SH-SY5Y (cell line): ENCODE measurements at regions not wholly inside any gene's neighbourhood (a gene's known extent, or its start where the extent isn't known, plus 50 kb on each side); places are given as distances from the start of the nearest gene placed in this dataset.

Experiments
- GATA2 ChIP-seq: IDR thresholded peaks from 2 replicates; pipeline ENCODE4 v1.6.1; 2011; ENCODE audit warnings: mild to moderate bottlenecking, low read depth, low read length
- GATA3 ChIP-seq: IDR thresholded peaks from 2 replicates; pipeline ENCODE4 v1.6.1; 2011; ENCODE audit warnings: low read depth, mild to moderate bottlenecking, low read length, moderate library complexity

- TF ChIP-seq GATA3 (no peak), GATA2 (no peak)
Observed at GRCh38 chr1:5755552-5756125, 236.6 kb downstream of the NPHP4 start.

DNA sequence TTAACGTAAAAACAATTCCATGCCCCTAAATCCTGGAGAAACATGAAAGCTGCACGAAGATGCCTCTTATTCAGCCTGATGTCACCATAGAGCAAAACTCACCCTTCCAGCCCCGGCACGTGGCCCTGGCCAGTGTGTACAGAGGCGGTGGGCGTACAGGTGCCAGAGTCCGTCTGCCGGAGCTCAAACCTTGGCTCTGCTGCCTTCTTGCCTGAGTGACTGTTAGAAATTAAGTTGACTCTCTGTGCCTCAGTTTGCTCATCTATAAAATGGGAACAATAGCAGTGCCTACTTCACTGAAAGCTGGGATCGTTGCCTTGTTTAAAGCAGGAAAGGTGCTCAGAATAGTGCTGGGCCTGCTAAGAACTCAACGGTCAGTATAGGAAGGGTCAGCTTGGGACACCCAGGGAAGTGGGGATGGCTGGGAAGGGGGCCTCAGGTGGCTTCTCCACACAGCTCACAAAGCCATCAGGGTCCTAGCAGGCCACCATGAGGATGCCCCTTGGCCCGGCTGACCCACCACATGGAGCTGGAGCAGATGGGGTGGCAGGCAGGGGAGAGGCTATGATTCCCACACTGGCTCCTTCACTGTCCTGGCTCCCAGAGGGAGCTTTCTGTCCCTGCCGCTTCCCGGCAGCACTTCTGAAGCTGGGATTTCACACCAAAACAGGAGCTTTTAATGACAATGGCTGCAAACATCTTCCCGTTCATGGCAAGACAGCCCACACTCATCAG lies 237.2 kb downstream of the NPHP4 start:
- TF ChIP-seq GATA2 (no peak), GATA3 (no peak)

DNA sequence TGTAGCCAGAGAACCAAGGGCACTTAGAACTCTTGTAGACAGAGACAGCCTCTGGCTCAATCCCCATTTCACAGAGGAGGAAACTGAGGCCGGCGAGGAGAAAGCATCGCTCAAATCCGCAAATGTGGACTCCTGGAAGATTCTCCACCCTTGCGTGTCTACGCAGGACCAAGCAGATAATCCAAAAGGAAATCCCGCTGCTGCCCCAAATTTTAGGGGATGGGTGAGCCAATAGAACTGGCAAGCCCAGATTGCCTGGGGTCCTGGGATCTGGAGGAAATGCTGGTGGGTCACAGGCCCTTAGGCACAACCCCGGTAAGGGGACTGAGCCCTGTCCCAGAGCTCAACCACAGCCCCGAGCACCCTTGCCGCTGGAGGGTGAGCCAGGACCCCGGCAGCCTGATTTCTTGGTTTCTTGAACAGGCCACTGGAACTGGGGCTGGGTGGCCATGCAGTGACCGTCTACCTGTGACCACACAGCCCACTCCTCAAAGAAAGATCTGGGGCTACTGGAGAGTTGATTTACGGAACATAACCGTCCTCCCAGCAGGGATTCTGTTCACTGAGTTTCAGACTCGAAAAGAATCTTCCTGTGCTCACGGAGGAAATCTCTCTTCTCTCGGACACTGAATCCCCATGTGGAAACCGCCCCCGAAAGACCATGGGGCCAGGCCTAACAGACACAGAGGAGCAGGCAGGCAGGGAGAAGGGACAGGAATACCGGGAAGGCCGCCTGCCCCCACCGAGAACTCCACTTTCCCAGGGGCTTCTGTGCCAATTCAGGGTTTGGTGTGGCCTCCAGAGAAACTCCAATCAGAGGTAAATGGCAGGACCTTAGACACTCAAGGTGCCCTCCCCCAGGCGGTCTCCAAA lies 238.4 kb downstream of the NPHP4 start:
- no peak for TF ChIP-seq GATA3
- no peak for TF ChIP-seq GATA2

DNA sequence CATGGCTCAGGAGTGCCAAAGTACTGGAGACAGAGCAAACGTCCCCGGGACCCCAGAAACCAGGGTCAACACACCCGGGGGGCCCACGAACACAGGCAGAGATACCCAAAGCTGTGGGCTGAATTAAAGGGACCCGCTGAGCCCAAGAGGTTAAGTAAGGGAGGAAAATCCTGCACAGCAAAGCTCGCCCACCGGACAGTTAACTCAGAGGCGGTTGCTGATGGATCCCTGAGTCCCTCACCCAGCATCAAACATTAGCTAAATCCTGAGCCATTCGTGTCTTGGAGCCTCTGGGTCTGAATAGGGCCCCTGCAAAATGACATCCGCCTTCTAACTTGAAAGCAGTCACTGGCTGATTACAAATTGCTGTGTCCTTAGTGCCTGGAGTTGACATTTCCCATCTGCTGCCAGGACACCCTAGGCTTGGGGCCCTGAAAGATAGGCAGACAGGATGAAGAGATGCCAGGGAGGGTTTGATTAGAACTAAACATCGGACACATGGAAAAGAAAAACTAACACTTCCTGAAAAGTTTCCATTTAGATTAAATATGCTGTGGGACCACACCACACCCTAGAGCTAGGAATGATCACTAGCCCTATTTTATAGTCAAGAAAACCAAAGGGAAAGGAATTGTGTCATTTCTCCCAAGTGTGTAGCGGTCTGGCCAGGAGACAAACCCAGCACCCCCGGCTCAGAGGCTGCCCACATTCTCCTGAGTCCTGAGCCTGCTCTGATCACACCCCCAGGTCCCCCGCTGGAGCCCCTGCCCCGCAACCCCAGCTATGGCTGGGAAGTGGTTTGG lies 239.3 kb downstream of the NPHP4 start:
- TF ChIP-seq GATA3 (no peak), GATA2 (no peak)

GRCh38 chr1:5751833-5752745 lies 240.1 kb downstream of the NPHP4 start:
- TF ChIP-seq GATA2 (no peak), GATA3 (no peak)

GRCh38 chr1:5751163-5751540 lies 241.1 kb downstream of the NPHP4 start:
- no peak for TF ChIP-seq GATA2
- no peak for TF ChIP-seq GATA3

- TF ChIP-seq GATA2 = no peak
- TF ChIP-seq GATA3 = no peak
Observed at GRCh38 chr1:5750186-5751162, 241.8 kb downstream of the NPHP4 start.

DNA sequence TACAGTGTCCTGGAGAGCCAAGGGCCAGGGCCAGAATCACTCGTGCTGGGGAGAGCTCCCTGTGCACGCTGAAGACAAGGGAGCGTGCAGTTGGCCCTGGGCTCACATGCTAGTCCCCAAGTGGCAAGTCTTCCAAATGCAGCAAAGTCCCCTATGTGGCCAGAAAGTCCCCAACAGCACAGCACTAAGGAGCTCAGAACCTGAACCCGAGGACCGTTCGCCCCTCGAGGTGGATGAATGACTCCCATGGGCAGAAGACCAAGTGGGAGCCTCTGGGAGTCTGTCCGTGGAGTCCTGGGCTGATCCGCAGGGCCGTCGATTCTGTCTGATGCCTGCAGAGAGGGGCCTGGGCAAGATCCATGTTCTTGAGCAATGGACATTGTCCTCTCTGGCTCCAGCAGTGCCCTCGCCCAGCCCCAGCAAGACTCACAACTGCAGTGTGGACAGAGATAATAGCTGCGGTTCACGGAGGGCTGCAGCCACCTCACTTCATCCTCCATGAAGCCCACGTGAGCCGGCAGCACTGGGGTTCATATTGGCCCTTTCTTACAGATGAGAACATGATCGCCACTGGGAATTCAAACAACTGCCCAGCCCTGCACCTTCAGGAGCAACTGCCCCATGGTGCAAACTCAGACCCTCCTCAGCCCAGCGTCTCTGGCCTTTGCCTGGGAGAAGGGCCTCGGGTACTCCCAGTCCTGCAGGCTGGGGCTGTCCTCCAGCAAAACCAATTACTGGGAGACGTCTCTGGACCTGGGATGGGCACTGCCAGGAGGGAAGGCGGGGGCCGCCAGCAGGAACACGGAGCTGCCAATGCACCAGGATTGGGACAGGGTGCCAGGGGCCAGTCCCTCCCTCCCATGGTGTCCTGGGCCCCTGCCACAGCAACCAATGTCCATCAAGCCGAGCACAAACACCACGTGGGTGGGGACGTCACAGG lies 243.7 kb downstream of the NPHP4 start:
- TF ChIP-seq GATA2 (no peak), GATA3 (no peak)

DNA sequence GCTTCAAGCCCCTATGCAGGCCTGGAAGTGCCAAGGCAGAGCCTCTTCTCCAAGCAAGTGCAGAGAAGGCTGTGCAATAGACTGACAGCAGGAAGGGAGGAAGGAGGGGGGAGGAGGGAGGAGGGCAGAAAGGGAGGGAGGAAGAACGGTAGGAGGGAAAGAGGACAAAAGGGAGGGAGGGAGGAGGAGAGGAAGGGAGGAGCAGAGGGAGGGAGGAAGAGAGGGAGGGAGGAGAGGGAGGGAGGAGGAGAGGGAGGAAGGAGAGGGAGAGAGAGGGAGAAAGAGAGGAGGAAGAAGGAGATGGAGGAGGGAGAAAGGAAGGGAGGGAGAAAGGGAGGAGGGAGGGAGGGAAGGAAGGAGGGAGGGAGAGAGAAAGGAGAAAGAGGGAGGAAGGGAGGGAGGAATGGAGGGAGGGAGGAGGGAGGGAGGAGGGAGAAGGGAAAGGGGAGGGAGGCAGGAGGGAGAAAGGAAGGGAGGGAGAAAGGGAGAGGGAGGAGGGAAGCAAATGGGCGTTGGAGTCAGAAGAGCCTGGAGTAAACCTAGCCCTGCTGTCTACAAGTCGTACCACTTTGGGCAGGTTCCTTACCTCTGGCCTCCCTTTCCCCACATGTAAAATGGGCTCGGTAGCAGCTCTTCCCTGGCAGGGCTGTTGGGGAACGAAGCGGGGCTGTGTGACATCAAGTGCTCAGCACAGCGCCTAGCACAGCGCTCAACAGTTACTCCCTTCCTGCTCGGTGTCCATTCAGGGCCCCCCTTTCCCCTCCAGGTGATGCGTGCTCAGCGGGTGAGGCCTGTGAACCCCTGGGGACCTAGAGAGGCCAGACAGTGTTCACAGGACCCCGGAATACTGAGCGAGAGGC lies 244.6 kb downstream of the NPHP4 start:
- TF ChIP-seq GATA2 (no peak), GATA3 (no peak)

DNA sequence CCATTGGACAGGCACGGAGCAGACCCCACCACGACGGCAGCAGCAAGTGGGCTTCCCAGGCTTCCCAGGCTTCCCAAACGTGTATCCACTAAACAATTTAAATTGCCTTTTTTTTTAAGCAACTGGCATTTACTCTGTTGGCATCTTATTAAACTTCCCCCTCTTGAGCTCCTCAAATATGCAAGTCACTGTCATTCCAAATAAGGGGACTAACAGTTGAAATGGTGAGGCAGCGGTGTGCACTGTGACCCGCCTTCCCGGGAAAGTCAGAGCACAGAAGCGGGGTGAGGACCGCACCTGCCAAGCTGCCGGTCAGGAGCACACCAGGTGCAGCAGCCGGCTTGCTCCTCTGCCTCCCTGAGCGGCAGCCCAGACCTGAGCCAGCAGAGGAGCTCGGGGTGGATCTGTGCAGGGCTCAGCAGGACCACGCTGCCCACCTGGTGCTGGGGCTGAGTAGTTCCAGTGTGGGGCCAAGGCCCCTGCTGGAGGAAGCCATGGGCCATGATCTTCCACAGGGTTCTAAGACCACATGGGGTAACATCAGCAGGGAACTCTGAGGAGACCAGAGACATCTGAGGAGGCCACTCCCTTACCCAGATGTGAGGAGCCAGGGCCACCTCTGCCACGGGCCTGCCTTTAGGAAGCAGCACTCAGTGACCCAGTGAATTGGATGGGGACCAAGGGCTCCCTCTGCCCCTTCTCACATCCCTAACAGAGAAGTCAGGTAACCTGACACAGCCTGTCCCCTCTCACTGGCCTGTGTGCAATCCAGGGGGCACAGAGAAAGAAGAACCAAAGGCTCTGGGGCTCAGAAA lies 245.4 kb downstream of the NPHP4 start:
- TF ChIP-seq GATA3 (no peak), GATA2 (no peak)
